Astrocyte (in vitro differentiated cells and primary cell): ENCODE measurements at regions not wholly inside any gene's neighbourhood (a gene's known extent, or its start where the extent isn't known, plus 50 kb on each side); places are given as distances from the start of the nearest gene placed in this dataset.

Source experiments
- CTCF ChIP-seq: IDR thresholded peaks from 2 replicates; pipeline ENCODE4 v1.5.1; 2011; ENCODE audit warnings: low read depth, mild to moderate bottlenecking, inconsistent platforms, low read length, moderate library complexity; ENCODE audit not compliant: insufficient read depth
- EZH2 ChIP-seq: IDR thresholded peaks from 2 replicates; pipeline ENCODE4 v1.6.1; 2012; ENCODE audit warnings: mild to moderate bottlenecking, low read length, inconsistent platforms; ENCODE audit not compliant: insufficient read depth

- TF ChIP-seq EZH2 (no peak), CTCF (no peak)
These were observed 326.9 kb downstream of the SLITRK5 start for GRCh38 chr13:87998081-87998480.
